ENCODE measurements at regions not wholly inside any gene's neighbourhood (a gene's known extent, or its start where the extent isn't known, plus 50 kb on each side); places are given as distances from the start of the nearest gene placed in this dataset.

DNA sequence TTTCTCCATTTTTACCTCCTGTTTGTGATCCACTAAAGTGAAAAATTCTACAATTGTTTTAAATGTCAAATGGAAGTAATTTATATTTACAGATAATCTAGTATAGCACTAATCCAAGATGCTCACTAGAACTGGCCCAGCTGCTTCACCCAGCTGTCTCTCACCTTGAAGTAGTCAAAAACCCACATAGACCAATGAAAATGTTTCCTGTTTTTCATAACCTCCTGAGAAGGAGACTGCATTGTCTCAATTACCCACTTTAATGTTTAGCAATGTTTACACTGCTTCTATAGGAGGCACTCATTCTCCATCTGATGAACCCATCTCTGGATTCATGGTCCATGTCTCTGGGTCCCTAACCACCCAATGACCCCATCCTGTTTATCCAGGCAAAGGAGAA lies 56.1 kb upstream of the ADO start:
- H3K9me3 ChIP-seq (ENCODE audit: control insufficient read depth, low read depth, low read length), result no peaks in the 10 kb centered on the region
- no peak overlapping the region for H3K9ac ChIP-seq (ENCODE audit: control insufficient read depth, extremely low read depth, insufficient read depth, low read length)
- H3K4me2 ChIP-seq (ENCODE audit: control insufficient read depth, extremely low read depth, insufficient read depth, low read depth, low read length), result no peak overlapping the region
- FAIRE-seq (no peak), DNase-seq (ENCODE audit: low read depth, low spot score) (no peak)
- H3K79me2 ChIP-seq (ENCODE audit: control insufficient read depth, insufficient read depth, low read length), result no peaks in the 10 kb centered on the region
- H3K9me1 ChIP-seq (ENCODE audit: control insufficient read depth, extremely low read depth, insufficient read depth, low read length), result no peaks in the 10 kb centered on the region
- no peak overlapping the region for H2AFZ ChIP-seq (ENCODE audit: control insufficient read depth, low read length)
- H3K36me3 ChIP-seq (ENCODE audit: control insufficient read depth in 2 of 2, extremely low read depth in 1 of 2, insufficient read depth in 2 of 2, low read length in 2 of 2), result no peaks in the 10 kb centered on the region
- no peak overlapping the region for H3K4me3 ChIP-seq (ENCODE audit: control insufficient read depth in 2 of 3, extremely low read depth in 1 of 3, insufficient read depth in 2 of 3, low read depth in 1 of 3, low read length in 3 of 3)
- H3K4me1 ChIP-seq (ENCODE audit: control insufficient read depth, extremely low read depth, insufficient read depth, low read length), result no peaks in the 10 kb centered on the region
- no peak overlapping the region for H3K27ac ChIP-seq (ENCODE audit: control insufficient read depth, insufficient read depth, low read length)
- H4K20me1 ChIP-seq (ENCODE audit: control insufficient read depth, extremely low read depth, insufficient read depth, low read length), result no peaks in the 10 kb centered on the region
- dilution Hi-C loops (cut with MboI; ENCODE audit: extremely low pct_ligation_motif_present, low sequenced_read_pairs), result no loop called here
- TF ChIP-seq, protein P1, sequence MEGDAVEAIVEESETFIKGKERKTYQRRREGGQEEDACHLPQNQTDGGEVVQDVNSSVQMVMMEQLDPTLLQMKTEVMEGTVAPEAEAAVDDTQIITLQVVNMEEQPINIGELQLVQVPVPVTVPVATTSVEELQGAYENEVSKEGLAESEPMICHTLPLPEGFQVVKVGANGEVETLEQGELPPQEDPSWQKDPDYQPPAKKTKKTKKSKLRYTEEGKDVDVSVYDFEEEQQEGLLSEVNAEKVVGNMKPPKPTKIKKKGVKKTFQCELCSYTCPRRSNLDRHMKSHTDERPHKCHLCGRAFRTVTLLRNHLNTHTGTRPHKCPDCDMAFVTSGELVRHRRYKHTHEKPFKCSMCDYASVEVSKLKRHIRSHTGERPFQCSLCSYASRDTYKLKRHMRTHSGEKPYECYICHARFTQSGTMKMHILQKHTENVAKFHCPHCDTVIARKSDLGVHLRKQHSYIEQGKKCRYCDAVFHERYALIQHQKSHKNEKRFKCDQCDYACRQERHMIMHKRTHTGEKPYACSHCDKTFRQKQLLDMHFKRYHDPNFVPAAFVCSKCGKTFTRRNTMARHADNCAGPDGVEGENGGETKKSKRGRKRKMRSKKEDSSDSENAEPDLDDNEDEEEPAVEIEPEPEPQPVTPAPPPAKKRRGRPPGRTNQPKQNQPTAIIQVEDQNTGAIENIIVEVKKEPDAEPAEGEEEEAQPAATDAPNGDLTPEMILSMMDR (optimal IDR thresholded peaks at IDR 0.05 in 1 of 3, IDR thresholded peaks at IDR 0.05 in 1 of 3, conservative IDR thresholded peaks at IDR 0.05 in 1 of 3; ENCODE audit: extremely low read depth in 1 of 3, insufficient read depth in 2 of 3, low read length in 3 of 3), result no peak
- TF ChIP-seq EZH2 (IDR thresholded peaks at IDR 0.05; ENCODE audit: low read length), result no peak
- no peaks in the 10 kb centered on the region for H3K27me3 ChIP-seq (ENCODE audit: control insufficient read depth, extremely low read depth, insufficient read depth, low read length)

DNA sequence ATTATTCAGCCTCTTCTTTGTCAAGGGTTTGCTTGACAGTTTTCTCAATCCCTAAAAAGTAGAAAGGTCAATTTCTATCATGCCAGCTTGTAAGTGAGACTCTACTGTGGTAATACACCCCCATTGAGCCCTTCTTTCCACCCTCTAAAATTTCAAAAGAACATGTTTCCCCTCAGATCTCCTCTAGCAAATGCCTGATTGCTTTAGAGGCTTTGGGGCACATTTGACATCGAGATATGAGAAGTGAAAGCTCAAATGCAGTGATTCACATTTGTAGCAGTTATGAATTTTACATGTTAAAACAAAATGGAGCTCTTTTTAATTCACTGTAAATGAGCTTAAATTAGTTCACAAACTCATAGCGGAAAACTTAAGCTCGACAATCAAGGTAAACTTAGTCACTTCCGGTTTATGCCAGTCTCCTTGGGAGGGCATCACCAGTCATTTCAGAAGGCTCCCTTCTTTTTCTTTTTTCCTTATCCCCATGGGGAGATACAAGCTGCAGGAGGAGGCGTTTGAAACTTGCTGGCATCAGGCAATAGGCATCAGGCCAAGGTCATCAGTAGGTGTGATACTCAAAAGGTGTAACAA lies 55.3 kb upstream of the ADO start:
- Histone ChIP-seq H4K20me1 (ENCODE audit: control insufficient read depth, extremely low read depth, insufficient read depth, low read length) (no peaks in the 10 kb centered on the region), H3K36me3 (ENCODE audit: control insufficient read depth in 2 of 2, extremely low read depth in 1 of 2, insufficient read depth in 2 of 2, low read length in 2 of 2) (no peaks in the 10 kb centered on the region), H3K27ac (ENCODE audit: control insufficient read depth, insufficient read depth, low read length) (no peak overlapping the region), H3K4me3 (ENCODE audit: control insufficient read depth in 2 of 3, extremely low read depth in 1 of 3, insufficient read depth in 2 of 3, low read depth in 1 of 3, low read length in 3 of 3) (no peak overlapping the region), H2AFZ (ENCODE audit: control insufficient read depth, low read length) (no peak overlapping the region), H3K79me2 (ENCODE audit: control insufficient read depth, insufficient read depth, low read length) (no peaks in the 10 kb centered on the region), H3K9me3 (ENCODE audit: control insufficient read depth, low read depth, low read length) (no peaks in the 10 kb centered on the region), H3K27me3 (ENCODE audit: control insufficient read depth, extremely low read depth, insufficient read depth, low read length) (no peaks in the 10 kb centered on the region), H3K4me1 (ENCODE audit: control insufficient read depth, extremely low read depth, insufficient read depth, low read length) (no peaks in the 10 kb centered on the region), H3K9me1 (ENCODE audit: control insufficient read depth, extremely low read depth, insufficient read depth, low read length) (no peaks in the 10 kb centered on the region), H3K4me2 (ENCODE audit: control insufficient read depth, extremely low read depth, insufficient read depth, low read depth, low read length) (no peak overlapping the region), H3K9ac (ENCODE audit: control insufficient read depth, extremely low read depth, insufficient read depth, low read length) (no peak overlapping the region)
- no peak for FAIRE-seq
- dilution Hi-C loops (cut with MboI; ENCODE audit: extremely low pct_ligation_motif_present, low sequenced_read_pairs), result no loop called here
- no peak for TF ChIP-seq EZH2 (IDR thresholded peaks at IDR 0.05; ENCODE audit: low read length)
- TF ChIP-seq, protein P1 (optimal IDR thresholded peaks at IDR 0.05 in 1 of 3, IDR thresholded peaks at IDR 0.05 in 1 of 3, conservative IDR thresholded peaks at IDR 0.05 in 1 of 3; ENCODE audit: extremely low read depth in 1 of 3, insufficient read depth in 2 of 3, low read length in 3 of 3), result no peak
- no peak for DNase-seq (ENCODE audit: low read depth, low spot score)

Small RNA genes in the stretch of these regions (small RNA-seq; reads per million reads assigned to genes)
- 0 reads per million in 3 experiments for gene ALDH7A1P4 (ENCODE audit: insufficient read length in 3 of 3, low read depth in 3 of 3, low replicate concordance in 1 of 3)
